SW480 (cell line): ENCODE measurements at regions not wholly inside any gene's neighbourhood (a gene's known extent, or its start where the extent isn't known, plus 50 kb on each side); places are given as distances from the start of the nearest gene placed in this dataset.

Experiments used
- DNase-seq: peaks from one replicate; pipeline ENCODE4 v3.0.0-alpha.2; 2016; ENCODE audit warnings: low spot score

DNA sequence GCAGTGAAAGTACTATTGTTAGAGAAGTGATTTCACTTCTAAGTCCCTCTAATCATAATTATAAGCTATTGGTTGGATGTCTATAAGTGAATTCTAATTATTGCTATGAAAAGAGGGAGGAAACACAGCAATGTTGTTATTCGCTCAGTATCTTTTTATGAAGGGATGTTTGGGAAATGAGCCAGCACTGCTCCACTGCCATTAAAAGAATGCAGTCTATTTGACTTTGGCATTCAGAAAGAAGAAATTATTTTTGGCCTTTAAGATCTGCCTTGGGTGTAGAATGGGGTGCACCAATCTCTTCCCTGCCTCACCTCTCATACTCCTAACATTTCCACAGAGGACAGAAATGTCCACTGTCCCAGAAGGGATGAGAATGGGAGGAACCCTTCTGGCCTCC, 332.0 kb downstream of the SPATA31D1 start:
- DNase-seq: no peak

DNA sequence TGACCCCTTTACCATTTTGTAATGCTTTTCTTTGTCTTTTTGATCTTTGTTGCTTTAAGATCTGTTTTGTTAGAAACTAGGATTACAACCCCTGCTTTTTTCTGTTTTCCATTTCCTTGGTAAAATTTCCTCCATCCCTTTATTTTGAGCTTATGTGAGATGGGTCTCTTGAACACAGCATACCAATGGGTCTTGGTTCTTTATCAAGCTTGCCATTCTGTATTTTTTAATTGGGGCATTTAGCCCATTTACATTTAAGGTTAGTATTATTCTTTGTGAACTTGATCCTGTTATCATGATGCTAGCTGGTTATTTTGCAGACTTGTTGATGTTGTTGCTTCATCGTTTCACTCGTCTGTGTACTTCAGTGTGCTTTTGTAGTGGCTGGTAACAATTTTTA, 337.3 kb downstream of the SPATA31D1 start:
- no peak for DNase-seq

DNA sequence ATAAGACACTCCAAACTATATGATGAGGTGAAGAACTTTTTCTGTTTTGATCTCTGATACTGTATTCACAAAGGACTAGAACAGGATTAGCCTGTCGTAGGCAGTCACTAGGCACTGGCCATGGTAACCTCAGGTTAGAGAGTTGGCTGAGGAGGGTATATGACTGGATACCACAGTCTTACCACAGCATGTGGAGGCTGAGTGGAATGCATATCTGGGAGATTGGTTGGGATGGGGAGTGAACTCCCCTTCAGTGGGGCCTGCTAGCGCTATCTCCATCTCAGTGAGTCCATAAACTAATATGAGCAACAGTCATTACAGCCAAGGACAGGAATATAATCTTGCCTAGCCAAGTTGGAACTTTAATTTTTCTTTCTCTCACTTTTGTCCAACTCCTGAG, 339.1 kb downstream of the SPATA31D1 start:
- DNase-seq: no peak

DNA sequence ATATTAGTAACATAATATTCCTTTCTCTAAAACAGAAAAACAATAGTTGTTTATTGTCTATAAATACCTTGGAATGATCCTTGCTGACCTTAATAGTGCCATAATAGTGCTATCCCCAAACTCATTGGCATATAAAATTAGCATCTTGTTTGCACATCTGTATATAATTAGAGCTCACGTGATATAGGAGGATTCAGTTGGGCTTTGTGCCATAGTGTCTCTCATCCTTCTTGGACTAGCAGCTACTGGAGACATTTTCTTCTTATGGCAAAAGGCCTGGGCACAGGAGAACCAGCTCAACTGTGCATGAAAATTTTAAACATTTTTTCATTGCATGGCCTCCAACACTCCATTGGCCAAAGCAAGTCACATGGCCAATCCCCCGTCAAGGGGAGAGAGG, 342.5 kb downstream of the SPATA31D1 start:
- DNase-seq: no peak

DNA sequence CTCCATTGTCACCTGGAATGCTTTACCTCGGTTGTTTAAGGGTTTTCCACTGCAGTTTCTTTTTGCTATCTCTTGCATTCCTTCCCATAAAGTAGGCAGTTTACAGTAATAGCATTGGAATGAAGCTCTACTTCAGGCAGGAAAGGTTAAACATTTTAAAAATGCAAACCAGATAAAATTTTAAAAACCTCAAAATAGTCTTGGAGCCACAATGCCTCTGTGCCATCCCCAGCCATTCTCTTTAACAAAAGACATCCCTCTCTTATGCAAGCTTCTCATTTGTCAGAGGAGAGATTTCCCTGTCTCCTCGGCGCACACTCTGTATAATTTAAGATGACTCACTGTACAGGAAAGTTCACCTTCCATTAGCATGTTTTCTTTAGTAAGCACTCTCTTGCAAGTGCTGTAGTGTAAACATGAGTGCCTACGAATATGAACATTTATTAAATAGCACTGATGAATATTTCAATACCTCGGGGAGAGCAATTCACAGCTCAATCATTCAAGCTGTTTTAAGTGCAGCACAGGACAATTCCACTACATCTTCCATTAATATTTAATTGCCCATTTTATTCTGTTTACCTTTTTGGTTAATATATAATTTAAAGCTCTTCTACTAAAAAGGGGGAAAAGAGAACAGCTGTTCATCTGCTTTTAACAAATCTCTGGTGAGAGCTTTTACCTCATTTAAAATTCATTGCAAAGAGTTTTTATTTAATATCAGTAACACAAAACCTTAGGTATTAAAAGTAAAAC, 343.6 kb downstream of the SPATA31D1 start:
- peak; percentile 14 for DNase-seq

- no peak for DNase-seq
Observed at GRCh38 chr9:82332774-82333152, 344.2 kb downstream of the SPATA31D1 start.

DNA sequence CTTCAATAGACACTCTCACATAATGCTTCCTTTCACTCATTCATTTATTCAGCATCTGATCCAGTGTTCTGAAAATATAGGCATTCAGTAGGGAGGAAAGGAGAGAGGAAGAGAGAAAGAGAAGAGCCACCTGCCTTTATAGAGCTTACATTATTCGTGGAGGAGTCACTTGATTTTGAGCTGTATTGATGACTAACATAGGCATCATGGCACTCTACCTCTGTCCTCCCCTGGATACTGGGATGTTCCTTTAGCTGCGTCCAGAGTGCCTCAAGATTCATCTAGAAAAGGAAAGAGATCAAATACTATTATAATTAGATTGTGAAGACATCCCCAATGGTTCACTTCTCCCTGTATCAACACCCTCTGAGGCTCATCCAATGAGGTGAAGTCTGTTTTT, 345.1 kb downstream of the SPATA31D1 start:
- no peak for DNase-seq

DNA sequence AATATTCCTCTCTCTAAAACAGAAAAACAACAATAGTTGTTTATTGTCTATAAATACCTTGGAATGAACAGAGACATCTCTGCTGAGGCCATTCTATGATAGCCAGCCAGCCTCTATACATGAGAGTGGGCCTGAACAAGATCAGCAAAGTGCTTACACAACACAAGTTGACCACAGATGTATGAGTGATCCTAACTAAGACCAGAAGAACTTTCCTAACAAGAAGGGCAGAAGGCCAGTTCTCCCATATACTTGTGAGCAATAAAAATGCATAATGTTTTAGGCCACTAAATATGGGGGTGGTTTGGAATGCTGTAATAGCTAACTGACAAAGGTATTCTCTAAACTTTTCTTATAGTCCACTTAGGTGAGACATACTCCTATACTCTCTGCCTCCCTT, 345.7 kb downstream of the SPATA31D1 start:
- DNase-seq: no peak

- DNase-seq: no peak
Observed at GRCh38 chr9:82337351-82337750, 348.8 kb downstream of the SPATA31D1 start.

DNA sequence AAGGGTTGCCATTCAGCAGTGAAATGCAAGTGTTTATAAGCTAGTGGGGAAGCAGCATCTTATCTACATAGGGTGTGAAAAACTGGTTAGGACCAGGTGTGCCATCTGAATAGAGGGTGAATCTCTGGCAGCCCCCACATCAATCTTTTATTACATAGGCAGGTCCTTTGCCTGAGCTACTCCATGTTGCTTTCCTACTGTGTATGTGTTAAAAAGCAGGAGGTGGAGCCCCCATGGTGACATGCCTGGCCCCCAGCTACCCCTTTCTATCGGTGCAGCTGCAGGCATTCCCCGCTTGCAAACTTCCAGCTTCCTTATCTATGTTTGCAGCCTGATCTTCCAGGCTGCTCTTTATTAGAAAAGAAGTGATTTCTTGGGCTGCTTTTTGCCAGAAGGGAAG, 353.5 kb downstream of the SPATA31D1 start:
- DNase-seq: no peak

GRCh38 chr9:82346040-82346439, 357.5 kb downstream of the SPATA31D1 start:
- DNase-seq: no peak

- DNase-seq: no peak
Observed at GRCh38 chr9:82353631-82354278, 365.2 kb downstream of the SPATA31D1 start.

GRCh38 chr9:82354279-82354659, 365.7 kb downstream of the SPATA31D1 start:
- DNase-seq: no peak

DNA sequence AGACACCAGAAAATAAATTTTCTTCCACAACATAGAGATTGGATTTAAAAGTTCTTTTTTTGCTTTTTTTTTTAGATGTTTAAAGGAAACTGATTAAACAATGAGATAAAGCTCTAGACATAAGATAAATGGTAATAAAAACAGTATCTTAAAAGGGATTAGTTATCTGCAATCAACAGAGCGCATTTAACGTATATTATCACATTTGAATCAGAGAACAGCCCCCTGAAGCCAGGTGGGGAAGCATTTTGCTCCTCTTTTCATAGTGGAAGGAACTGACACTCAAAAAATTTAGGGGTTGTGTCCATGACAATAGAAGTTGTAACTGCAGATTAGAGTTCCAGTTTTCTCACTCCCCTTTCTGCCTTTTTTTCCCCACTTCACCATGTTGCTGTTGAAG, 367.6 kb downstream of the SPATA31D1 start:
- DNase-seq: no peak

- no peak for DNase-seq
Observed at GRCh38 chr9:82356871-82357270, 368.3 kb downstream of the SPATA31D1 start.

DNA sequence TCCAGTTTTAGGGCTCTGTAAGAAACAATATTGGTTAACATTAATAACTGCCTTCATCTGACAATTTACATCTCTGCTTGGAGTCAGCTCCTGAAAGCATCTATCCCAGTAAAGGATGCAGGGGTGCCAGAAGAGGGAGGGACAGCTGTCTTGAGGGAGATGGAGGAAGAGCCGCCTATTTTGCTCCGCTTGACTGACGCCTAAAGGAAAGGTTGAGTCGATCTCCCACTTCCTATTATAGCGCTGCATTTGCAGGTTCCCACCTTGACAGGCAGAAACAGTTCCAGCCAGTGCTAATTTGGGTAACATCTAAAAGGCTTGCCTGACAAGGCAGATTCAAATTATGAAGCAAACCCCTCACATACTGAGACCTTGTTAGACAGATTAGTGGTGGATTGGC, 374.6 kb downstream of the SPATA31D1 start:
- DNase-seq: no peak

GRCh38 chr9:82363682-82364081, 375.1 kb downstream of the SPATA31D1 start:
- no peak for DNase-seq

GRCh38 chr9:82367016-82367415, 378.4 kb downstream of the SPATA31D1 start:
- DNase-seq: no peak

DNA sequence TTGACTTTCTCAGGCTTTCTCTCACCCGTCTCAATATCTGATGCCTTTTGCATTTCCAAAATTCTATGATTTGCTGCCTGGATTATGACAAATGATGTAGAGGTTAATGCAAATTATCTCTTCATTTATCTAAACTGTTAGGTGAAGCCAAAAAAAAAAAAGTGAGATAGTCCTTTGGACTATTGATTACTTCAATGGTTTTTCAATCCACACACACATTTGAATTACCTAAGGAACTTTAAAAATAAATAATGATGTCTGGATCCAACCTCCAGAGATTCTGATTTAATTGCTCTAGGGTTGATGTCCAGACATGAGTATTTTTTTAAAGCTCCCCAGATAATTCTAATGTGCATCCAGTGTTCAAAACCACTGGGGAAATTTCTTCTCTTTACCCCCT, 379.4 kb downstream of the SPATA31D1 start:
- DNase-seq: no peak

- no peak for DNase-seq
Observed at GRCh38 chr9:82369251-82369945, 380.8 kb downstream of the SPATA31D1 start.

DNA sequence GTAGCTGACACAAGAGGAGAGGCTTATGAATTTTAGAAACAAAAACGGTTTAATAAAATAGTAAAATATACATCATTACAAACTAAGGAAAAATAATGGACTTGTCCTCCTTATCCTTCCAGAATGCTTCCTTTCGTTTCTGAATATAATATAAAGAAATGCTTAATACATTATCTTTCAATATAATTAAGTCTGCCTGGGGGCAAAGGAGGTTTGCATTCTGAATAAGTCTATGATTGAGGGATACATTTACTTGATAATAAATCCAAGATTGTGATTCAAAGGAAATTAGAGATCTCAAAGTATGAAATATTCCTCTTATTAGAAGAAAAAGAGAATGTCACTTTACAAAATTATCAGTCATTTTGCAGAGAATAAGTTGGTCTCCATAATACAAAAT, 386.5 kb downstream of the SPATA31D1 start:
- no peak for DNase-seq

DNA sequence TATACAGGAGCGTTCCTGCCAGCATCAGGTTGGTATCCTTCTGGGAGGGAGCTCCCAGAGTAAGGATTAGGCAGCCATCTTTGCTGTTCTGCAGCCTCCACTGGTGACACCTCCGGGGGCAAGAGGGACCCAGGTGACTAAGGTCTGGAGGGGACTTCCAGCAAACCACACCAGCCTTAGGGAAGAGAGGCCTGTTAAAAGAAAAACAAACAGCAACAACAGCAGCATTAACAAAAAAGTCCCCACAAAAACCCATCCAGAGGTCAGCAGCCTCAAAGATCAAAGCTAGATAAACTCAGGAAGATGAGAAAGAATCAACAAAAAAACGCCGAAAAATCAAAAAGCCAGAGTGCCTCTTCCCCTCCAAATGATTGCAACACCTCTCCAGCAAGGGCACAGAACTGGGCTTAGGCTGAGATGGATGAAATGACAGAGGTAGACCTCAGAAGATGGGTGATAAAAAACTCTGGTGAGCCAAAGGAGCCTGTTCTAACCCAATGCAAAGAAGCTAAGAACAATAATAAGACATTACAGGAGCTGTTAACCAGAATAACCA, 388.2 kb downstream of the SPATA31D1 start:
- no peak for DNase-seq
